A549 (cell line): ENCODE measurements at regions not wholly inside any gene's neighbourhood (a gene's known extent, or its start where the extent isn't known, plus 50 kb on each side); places are given as distances from the start of the nearest gene placed in this dataset.

ENCODE experiments used
- CTCF ChIP-seq: fragments of >200 bp; sonication (Bioruptor Twin); formaldehyde crosslinking; IDR thresholded peaks from 3 replicates; pipeline ENCODE4 v1.5.1; 2016
- MAX ChIP-seq: IDR thresholded peaks from 2 replicates; pipeline ENCODE4 v1.6.1; 2012
- POLR2A ChIP-seq: IDR thresholded peaks from 2 replicates; pipeline ENCODE4 v1.6.1; 2012; ENCODE audit warnings: mild to moderate bottlenecking, low read length
- TF ChIP-seq, protein P1 (sequence below): fragments of 450-650 bp; IDR thresholded peaks from 2 replicates; pipeline ENCODE4 v1.6.1; 2014; ENCODE audit warnings: antibody characterized with exemption

- no peak for TF ChIP-seq CTCF
- TF ChIP-seq, protein P1, sequence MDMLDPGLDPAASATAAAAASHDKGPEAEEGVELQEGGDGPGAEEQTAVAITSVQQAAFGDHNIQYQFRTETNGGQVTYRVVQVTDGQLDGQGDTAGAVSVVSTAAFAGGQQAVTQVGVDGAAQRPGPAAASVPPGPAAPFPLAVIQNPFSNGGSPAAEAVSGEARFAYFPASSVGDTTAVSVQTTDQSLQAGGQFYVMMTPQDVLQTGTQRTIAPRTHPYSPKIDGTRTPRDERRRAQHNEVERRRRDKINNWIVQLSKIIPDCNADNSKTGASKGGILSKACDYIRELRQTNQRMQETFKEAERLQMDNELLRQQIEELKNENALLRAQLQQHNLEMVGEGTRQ, result no peak
- TF ChIP-seq POLR2A, result no peak
- no peak for TF ChIP-seq MAX
Measured at GRCh38 chr5:124619121-124619520, 127.3 kb downstream of the ZNF608 start.
